Iris pigment epithelial cell (primary cell): ENCODE measurements at regions not wholly inside any gene's neighbourhood (a gene's known extent, or its start where the extent isn't known, plus 50 kb on each side); places are given as distances from the start of the nearest gene placed in this dataset.

Experiments used
- DNase-seq: peaks from one replicate; pipeline ENCODE4 v3.0.0-alpha.2; 2011; ENCODE audit warnings: low read depth

GRCh38 chr1:81699234-81699633 is 101.5 kb upstream of the ADGRL2 start:
- peak; percentile 93 for DNase-seq

- peak; percentile 80 for DNase-seq
Measured at GRCh38 chr1:81695741-81696140, 105.0 kb upstream of the ADGRL2 start.

GRCh38 chr1:81693316-81693715 is 107.4 kb upstream of the ADGRL2 start:
- DNase-seq = no peak

GRCh38 chr1:81690676-81691453 is 109.9 kb upstream of the ADGRL2 start:
- no peak for DNase-seq

GRCh38 chr1:81689531-81689941 is 111.2 kb upstream of the ADGRL2 start:
- DNase-seq = peak; percentile 91

GRCh38 chr1:81682490-81682889 is 118.2 kb upstream of the ADGRL2 start:
- DNase-seq = peak; percentile 68

GRCh38 chr1:81681601-81682266 is 119.0 kb upstream of the ADGRL2 start:
- peak; percentile 69 for DNase-seq

GRCh38 chr1:81681114-81681513 is 119.6 kb upstream of the ADGRL2 start:
- no peak for DNase-seq

GRCh38 chr1:81679942-81680341 is 120.8 kb upstream of the ADGRL2 start:
- DNase-seq = peak; percentile 69

GRCh38 chr1:81678779-81679178 is 122.0 kb upstream of the ADGRL2 start:
- no peak for DNase-seq

GRCh38 chr1:81672766-81673165 is 128.0 kb upstream of the ADGRL2 start:
- DNase-seq = no peak

GRCh38 chr1:81671038-81671437 is 129.7 kb upstream of the ADGRL2 start:
- DNase-seq = no peak

GRCh38 chr1:81670286-81670685 is 130.4 kb upstream of the ADGRL2 start:
- DNase-seq = peak; percentile 96

GRCh38 chr1:81666586-81666985 is 134.1 kb upstream of the ADGRL2 start:
- no peak for DNase-seq

GRCh38 chr1:81664341-81664740 is 136.4 kb upstream of the ADGRL2 start:
- peak; percentile 9 for DNase-seq

- no peak for DNase-seq
Measured at GRCh38 chr1:81662913-81663526, 137.7 kb upstream of the ADGRL2 start.

- DNase-seq = no peak
Measured at GRCh38 chr1:81660286-81660685, 140.4 kb upstream of the ADGRL2 start.

GRCh38 chr1:81654657-81655056 is 146.1 kb upstream of the ADGRL2 start:
- DNase-seq = no peak

GRCh38 chr1:81654147-81654546 is 146.6 kb upstream of the ADGRL2 start:
- peak; percentile 14 for DNase-seq

- peak; percentile 5 for DNase-seq
Measured at GRCh38 chr1:81650776-81651175, 150.0 kb upstream of the ADGRL2 start.

- DNase-seq = peak; percentile 36
Measured at GRCh38 chr1:81635816-81636215, 164.9 kb upstream of the ADGRL2 start.

- DNase-seq = no peak
Measured at GRCh38 chr1:81634294-81634693, 166.4 kb upstream of the ADGRL2 start.

- DNase-seq = no peak
Measured at GRCh38 chr1:81619156-81619555, 181.6 kb upstream of the ADGRL2 start.
